GM04504 (cell line): ENCODE measurements at regions not wholly inside any gene's neighbourhood (a gene's known extent, or its start where the extent isn't known, plus 50 kb on each side); places are given as distances from the start of the nearest gene placed in this dataset.
A peak's percentile ranks its signal among the peaks of the same experiment; 100 is the strongest.

Experiments used
- DNase-seq: peaks from one replicate; pipeline ENCODE4 v3.0.0-alpha.2; 2012; ENCODE audit warnings: low read depth

DNA sequence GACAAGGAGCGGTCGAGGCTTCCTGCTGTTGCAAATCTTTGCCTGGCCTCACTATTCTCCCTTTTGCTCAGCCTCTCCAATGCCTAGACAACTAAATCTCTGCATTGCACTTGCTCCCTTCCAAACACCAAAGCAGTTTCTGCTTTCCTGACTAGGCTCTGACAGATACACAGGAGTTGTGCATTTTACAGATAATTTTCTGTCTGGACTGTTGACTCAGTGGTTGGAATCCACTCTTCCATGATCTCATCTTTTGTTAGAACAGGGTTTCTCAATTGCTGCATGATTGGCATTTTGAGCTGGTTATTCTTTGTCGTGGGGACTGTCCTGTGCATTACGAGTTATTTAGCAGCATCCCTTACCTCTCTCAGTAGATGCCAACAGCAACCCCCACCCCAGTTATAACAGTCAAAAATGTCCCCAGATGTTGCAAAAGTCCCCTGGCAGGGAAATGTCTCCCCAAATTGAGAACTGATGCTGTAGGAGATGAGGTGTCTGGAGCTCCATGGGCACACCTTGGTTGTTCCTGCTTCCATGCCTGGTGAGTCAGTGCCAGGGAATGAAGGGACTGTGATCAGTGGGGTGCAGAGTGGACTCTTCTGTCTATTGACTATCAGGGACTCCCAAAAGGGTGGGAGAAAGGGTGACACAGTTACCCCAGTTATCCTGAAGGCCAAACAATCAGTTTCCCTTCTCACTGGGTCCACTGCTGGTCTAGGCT is 557.4 kb upstream of the PSMD7 start:
- no peak for DNase-seq

- no peak for DNase-seq
Observed at GRCh38 chr16:73738266-73738665, 558.3 kb upstream of the PSMD7 start.

- DNase-seq = no peak
Observed at GRCh38 chr16:73737637-73738036, 559.0 kb upstream of the PSMD7 start.

- no peak for DNase-seq
Observed at GRCh38 chr16:73735954-73736353, 560.7 kb upstream of the PSMD7 start.

- peak; percentile 10 for DNase-seq
Observed at GRCh38 chr16:73735018-73735417, 561.6 kb upstream of the PSMD7 start.

- DNase-seq = no peak
Observed at GRCh38 chr16:73732681-73733080, 563.9 kb upstream of the PSMD7 start.

- no peak for DNase-seq
Observed at GRCh38 chr16:73732143-73732542, 564.5 kb upstream of the PSMD7 start.

- DNase-seq = no peak
Observed at GRCh38 chr16:73730481-73731090, 566.0 kb upstream of the PSMD7 start.

DNA sequence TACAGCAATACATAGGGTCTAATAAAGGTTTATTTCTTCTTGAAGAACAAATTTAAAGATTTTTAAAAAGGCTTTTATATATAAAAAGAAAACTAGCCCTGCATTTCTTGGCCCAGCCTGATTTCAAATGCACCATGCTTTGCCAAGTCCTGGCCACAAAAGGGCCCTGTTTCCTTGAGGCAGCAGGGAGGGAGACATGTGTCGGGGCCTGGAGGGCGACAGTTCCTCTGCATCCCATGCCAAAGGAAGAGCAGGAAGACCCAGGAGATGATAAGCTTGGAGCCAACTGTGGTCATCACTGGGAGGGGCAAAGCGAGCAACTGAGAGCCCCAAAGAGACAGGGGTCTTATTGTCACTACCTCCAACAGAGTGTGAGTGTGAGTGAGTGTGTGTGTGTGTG is 571.5 kb upstream of the PSMD7 start:
- DNase-seq = no peak

DNA sequence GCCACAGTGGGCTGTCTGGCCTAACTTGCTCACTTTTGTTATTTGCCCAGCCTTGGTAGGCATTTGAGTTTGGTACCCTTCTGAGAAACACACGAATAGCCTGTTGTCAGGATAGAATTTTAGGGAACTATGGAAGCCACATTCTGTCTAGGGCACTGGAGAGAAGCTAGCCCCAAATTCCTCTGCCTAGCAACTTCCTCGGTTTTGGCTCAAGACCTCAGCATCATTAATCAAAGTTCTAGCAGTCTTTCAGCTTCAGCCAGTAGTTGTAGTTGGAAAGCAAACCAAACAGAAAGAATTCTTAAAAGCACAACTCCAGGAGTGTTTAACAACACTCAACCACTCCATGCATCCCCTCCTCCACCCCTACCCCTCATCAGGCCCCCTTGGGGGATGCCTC is 572.1 kb upstream of the PSMD7 start:
- DNase-seq = no peak

GRCh38 chr16:73717266-73717974 is 579.2 kb upstream of the PSMD7 start:
- no peak for DNase-seq

DNA sequence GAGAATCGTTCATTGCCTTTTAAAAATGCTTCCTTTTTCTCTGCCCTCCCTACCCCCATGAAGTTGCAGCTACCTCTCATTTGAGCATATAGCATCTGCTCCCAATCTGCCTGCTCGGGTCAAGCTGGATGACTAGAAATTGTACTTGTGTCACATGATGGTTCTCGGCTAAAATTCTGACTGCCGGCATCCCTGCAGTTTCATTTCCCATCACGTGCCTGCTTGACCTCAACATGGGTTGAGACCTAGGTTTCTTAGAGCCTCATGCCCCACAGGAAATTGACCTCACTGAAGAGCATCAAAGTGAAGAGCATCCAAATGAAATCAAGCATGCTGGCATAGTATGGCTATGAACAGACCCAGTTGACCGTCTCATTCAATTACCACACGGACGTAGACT is 581.6 kb upstream of the PSMD7 start:
- DNase-seq = no peak

DNA sequence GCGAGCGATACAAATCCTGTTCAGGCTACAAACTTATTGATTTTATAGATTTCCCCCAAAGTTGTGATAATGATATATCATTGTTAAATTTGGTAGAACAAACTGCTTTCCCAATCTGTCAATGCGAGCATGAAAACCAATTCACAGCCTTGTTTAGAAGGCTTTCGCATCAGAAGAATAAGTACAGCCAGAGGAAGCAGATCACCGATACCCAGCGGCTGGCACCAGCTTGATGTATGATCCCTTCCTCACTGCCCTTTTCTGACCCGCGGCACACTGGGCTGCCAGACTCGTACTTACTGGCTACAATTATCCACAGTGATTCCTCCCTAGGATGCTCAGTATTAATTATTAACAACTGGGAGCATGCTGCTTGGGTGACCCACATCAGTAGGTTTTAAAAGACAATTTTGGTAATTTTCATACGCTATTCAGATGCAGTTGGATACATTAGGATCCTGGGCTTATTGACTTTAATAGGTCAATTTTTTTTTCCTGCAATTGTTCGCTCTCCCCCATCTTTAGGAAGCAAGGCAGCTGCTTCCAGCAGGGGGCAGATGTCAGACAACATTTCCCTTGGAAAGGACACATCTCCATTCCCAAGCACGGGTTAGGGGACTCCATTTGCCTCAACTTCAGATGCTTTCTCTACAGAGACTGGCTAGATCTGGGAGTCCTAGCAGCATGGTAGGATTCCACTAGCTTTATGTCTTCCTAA is 582.7 kb upstream of the PSMD7 start:
- DNase-seq = no peak

GRCh38 chr16:73713251-73713650 is 583.4 kb upstream of the PSMD7 start:
- no peak for DNase-seq

DNA sequence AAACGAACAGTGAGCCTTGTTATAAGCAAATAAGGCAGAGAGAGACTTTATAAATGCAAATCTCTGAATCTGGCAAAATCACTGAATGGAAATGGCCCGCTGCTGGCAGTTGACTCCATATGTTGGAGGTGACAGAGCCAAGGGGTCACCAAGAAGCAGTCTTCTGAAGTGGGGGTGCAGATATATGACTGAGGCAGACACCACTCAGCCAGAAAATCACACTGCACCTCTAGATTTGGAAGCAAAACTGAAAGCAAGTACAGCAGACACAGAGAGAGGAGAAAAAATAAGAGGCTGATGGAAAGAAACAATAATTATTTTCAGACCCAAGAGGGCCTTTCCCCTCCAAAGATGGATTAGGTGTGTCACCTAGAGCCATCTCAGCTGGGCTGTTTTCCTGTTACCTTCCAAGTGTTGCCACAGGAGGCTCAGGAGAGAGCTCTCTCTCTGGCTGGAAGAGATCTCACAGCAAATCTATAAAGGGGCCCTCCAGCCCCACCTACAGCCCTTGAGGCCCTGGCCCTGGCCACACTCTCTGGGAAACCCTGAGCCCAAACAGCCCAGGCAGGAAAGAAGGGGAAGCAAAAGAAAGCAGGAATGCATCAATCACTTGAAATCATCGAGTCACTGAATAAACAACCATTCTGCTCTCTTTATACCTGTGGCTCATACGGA is 585.1 kb upstream of the PSMD7 start:
- no peak for DNase-seq

- DNase-seq = no peak
Observed at GRCh38 chr16:73710526-73710925, 586.1 kb upstream of the PSMD7 start.

GRCh38 chr16:73707863-73708262 is 588.8 kb upstream of the PSMD7 start:
- DNase-seq = no peak

- no peak for DNase-seq
Observed at GRCh38 chr16:73703891-73704290, 592.7 kb upstream of the PSMD7 start.

- DNase-seq = no peak
Observed at GRCh38 chr16:73697336-73697735, 599.3 kb upstream of the PSMD7 start.

- no peak for DNase-seq
Observed at GRCh38 chr16:73692861-73693260, 603.8 kb upstream of the PSMD7 start.

GRCh38 chr16:73683804-73684203 is 612.8 kb upstream of the PSMD7 start:
- DNase-seq = no peak

GRCh38 chr16:73672135-73672534 is 624.2 kb upstream of the ZFHX3 start:
- DNase-seq = no peak
